HCT116 (cell line): ENCODE measurements at regions not wholly inside any gene's neighbourhood (a gene's known extent, or its start where the extent isn't known, plus 50 kb on each side); places are given as distances from the start of the nearest gene placed in this dataset.

ENCODE experiments used
- CTCF ChIP-seq, 3 experiments: fragments of 200-600 bp in 1 of 3; sonication (generic) in 1 of 3; IDR thresholded peaks in 2 of 3; conservative IDR thresholded peaks in 1 of 3; 2 replicates each; pipeline ENCODE4 v1.5.1; 2012 to 2017; ENCODE audit warnings: low read depth in 2 of 3, low read length in 2 of 3, antibody characterized with exemption in 1 of 3, borderline replicate concordance in 1 of 3, control low read depth in 1 of 3, mild to moderate bottlenecking in 1 of 3, mixed read lengths in 1 of 3, mixed run types in 1 of 3, moderate library complexity in 1 of 3; ENCODE audit not compliant: insufficient read depth in 1 of 3
- ELF1 ChIP-seq: IDR thresholded peaks from 2 replicates; pipeline ENCODE4 v1.6.1; 2012; ENCODE audit warnings: low read depth, borderline replicate concordance
- JUND ChIP-seq: IDR thresholded peaks from 2 replicates; pipeline ENCODE4 v1.6.1; 2012
- POLR2A ChIP-seq: IDR thresholded peaks from 2 replicates; pipeline ENCODE4 v1.7.0; 2011; ENCODE audit warnings: borderline replicate concordance; ENCODE audit not compliant: insufficient read depth, insufficient read length; ENCODE audit errors: extremely low read depth
- ZBTB33 ChIP-seq: IDR thresholded peaks from 2 replicates; pipeline ENCODE4 v1.6.1; 2011; ENCODE audit warnings: mild to moderate bottlenecking, low read length, moderate library complexity; ENCODE audit not compliant: insufficient replicate concordance; ENCODE audit errors: extremely low read depth

- no peak for TF ChIP-seq ELF1
- TF ChIP-seq CTCF (IDR thresholded peaks at IDR 0.05 in 2 of 3, conservative IDR thresholded peaks at IDR 0.05 in 1 of 3; ENCODE audit: borderline replicate concordance in 1 of 3, insufficient read depth in 1 of 3, low read depth in 2 of 3, low read length in 2 of 3): no peak
- TF ChIP-seq POLR2A: no peak
- no peak for TF ChIP-seq ZBTB33
- TF ChIP-seq JUND: no peak
These were observed 371.6 kb upstream of the OBI1 start for GRCh38 chr13:79030513-79030912.
